IPS DF 6.9 (cell line): ENCODE measurements at regions not wholly inside any gene's neighbourhood (a gene's known extent, or its start where the extent isn't known, plus 50 kb on each side); places are given as distances from the start of the nearest gene placed in this dataset.

Experiments
- DNase-seq: peaks from one replicate; pipeline ENCODE4 v3.0.0-alpha.2; 2013; ENCODE audit warnings: low read depth, low spot score
- H3K27ac ChIP-seq: one replicate; pipeline ENCODE4 v1.5.1; 2013; ENCODE audit warnings: low read length, control low read depth
- H3K27me3 ChIP-seq: 2 replicates; pipeline ENCODE4 v1.6.1; 2013; ENCODE audit warnings: mild to moderate bottlenecking, low read length; ENCODE audit not compliant: control insufficient read depth, insufficient read depth
- H3K36me3 ChIP-seq: 2 replicates; pipeline ENCODE4 v1.6.1; 2013; ENCODE audit warnings: low read length; ENCODE audit not compliant: control insufficient read depth, insufficient read depth
- H3K4me1 ChIP-seq: 2 replicates; pipeline ENCODE4 v1.6.1; 2013; ENCODE audit warnings: low read length; ENCODE audit not compliant: control insufficient read depth, insufficient read depth
- H3K4me3 ChIP-seq: 2 replicates; pipeline ENCODE4 v1.5.1; 2013; ENCODE audit warnings: mild to moderate bottlenecking, low read length
- H3K9me3 ChIP-seq: 2 replicates; pipeline ENCODE4 v1.6.1; 2013; ENCODE audit warnings: low read length, inconsistent platforms; ENCODE audit not compliant: control insufficient read depth, insufficient read depth
- WGBS: extraction: QIAGEN DNeasy Blood & Tissue Kit; methylation state at CpG from one replicate; pipeline ENCODE4 v1.1.7; 2013; ENCODE audit warnings: mixed read lengths, missing lambda C conversion rate; ENCODE audit not compliant: insufficient read length, insufficient coverage; 5-methylcytosine and 5-hydroxymethylcytosine counted together

- no peak overlapping the region for H3K4me3 ChIP-seq
- WGBS, result no CpG with 5 or more reads among the region's 3 CpGs
- H3K27me3 ChIP-seq, result no peaks in the 10 kb centered on the region
- no peak overlapping the region for H3K27ac ChIP-seq
- H3K36me3 ChIP-seq, result no peaks in the 10 kb centered on the region
- no peaks in the 10 kb centered on the region for H3K4me1 ChIP-seq
- no peak for DNase-seq
- H3K9me3 ChIP-seq, result no peaks in the 10 kb centered on the region
Measured at GRCh38 chr20:37643400-37643799, 50.4 kb upstream of the CTNNBL1 start.

GRCh38 chr20:37642246-37642645, 51.6 kb upstream of the CTNNBL1 start:
- no peaks in the 10 kb centered on the region for H3K4me1 ChIP-seq
- DNase-seq, result no peak
- H3K9me3 ChIP-seq, result no peaks in the 10 kb centered on the region
- WGBS, result no CpG with 5 or more reads among the region's 1 CpG
- no peaks in the 10 kb centered on the region for H3K27me3 ChIP-seq
- H3K27ac ChIP-seq, result no peak overlapping the region
- H3K4me3 ChIP-seq, result no peak overlapping the region
- H3K36me3 ChIP-seq, result no peaks in the 10 kb centered on the region

- Histone ChIP-seq H3K9me3 (no peaks in the 10 kb centered on the region), H3K27ac (no peak overlapping the region), H3K27me3 (no peaks in the 10 kb centered on the region), H3K4me1 (no peaks in the 10 kb centered on the region), H3K36me3 (no peaks in the 10 kb centered on the region), H3K4me3 (no peak overlapping the region)
- DNase-seq, result no peak
- no CpG with 5 or more reads among the region's 13 CpGs for WGBS
Measured at GRCh38 chr20:37640600-37641561, 52.9 kb upstream of the CTNNBL1 start.

GRCh38 chr20:37638527-37638926, 55.3 kb upstream of the CTNNBL1 start:
- H3K36me3 ChIP-seq, result no peaks in the 10 kb centered on the region
- WGBS, result no CpG with 5 or more reads among the region's 2 CpGs
- no peak overlapping the region for H3K27ac ChIP-seq
- H3K9me3 ChIP-seq, result no peaks in the 10 kb centered on the region
- no peaks in the 10 kb centered on the region for H3K4me1 ChIP-seq
- H3K27me3 ChIP-seq, result no peaks in the 10 kb centered on the region
- H3K4me3 ChIP-seq, result no peak overlapping the region
- DNase-seq, result no peak

DNA sequence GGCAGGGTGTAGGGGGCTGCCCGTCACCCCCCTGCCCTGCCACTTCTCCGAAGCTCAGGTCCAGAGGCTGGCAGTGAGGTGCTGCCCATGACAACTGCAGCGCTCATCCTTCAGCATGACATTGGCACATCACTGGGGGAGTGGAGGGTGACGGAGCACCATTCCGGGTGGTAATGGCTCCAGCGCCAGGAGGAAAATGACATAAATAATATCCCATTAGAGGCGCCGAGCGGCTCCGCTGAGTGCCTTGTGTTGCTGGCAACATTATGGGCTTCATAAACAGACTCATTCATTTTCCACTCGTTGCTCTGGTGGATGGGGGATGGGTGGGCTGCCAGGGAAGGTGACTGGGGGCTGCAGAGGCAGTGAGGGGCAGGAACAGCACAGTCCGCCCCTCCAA, 56.9 kb upstream of the CTNNBL1 start:
- H3K4me3 ChIP-seq, result no peak overlapping the region
- no peaks in the 10 kb centered on the region for H3K4me1 ChIP-seq
- WGBS, result no CpG with 5 or more reads among the region's 12 CpGs
- no peak overlapping the region for H3K27ac ChIP-seq
- H3K9me3 ChIP-seq, result no peaks in the 10 kb centered on the region
- no peaks in the 10 kb centered on the region for H3K36me3 ChIP-seq
- H3K27me3 ChIP-seq, result no peaks in the 10 kb centered on the region
- no peak for DNase-seq

GRCh38 chr20:37636212-37636975, 57.4 kb upstream of the CTNNBL1 start:
- no peak for DNase-seq
- H3K27ac ChIP-seq, result no peak overlapping the region
- no peak overlapping the region for H3K4me3 ChIP-seq
- no peaks in the 10 kb centered on the region for H3K9me3 ChIP-seq
- no CpG with 5 or more reads among the region's 14 CpGs for WGBS
- H3K27me3 ChIP-seq, result no peaks in the 10 kb centered on the region
- no peaks in the 10 kb centered on the region for H3K36me3 ChIP-seq
- H3K4me1 ChIP-seq, result no peaks in the 10 kb centered on the region

GRCh38 chr20:37630993-37631392, 62.8 kb upstream of the CTNNBL1 start:
- Histone ChIP-seq H3K36me3 (no peaks in the 10 kb centered on the region), H3K27me3 (no peaks in the 10 kb centered on the region), H3K4me1 (no peaks in the 10 kb centered on the region), H3K27ac (no peak overlapping the region), H3K4me3 (no peak overlapping the region), H3K9me3 (no peaks in the 10 kb centered on the region)
- WGBS, result no CpG with 5 or more reads among the region's 3 CpGs
- no peak for DNase-seq

DNA sequence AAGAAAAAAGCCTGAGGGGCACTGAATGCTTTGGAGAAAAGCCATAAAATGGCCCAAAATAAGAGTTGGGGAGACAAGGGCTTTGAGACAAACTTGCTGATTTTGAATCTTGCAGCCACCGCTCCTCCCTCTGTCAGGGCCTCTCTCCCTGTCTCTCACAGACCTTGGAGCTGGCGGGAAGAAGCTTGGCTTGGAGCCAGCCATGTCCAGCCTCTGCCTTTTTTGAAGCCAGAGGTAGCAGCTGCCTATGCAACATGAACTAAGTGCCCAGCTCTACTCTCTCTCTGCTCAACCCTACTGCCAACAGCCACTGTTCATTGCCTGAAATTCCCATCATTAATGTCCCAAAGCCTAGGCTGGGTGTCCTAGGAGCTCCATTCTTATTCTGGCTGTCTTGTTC, 63.7 kb upstream of the CTNNBL1 start:
- H3K4me3 ChIP-seq, result no peak overlapping the region
- no peak overlapping the region for H3K27ac ChIP-seq
- H3K27me3 ChIP-seq, result no peaks in the 10 kb centered on the region
- no peaks in the 10 kb centered on the region for H3K9me3 ChIP-seq
- no peak for DNase-seq
- no peaks in the 10 kb centered on the region for H3K36me3 ChIP-seq
- WGBS, result no CpG with 5 or more reads among the region's 2 CpGs
- H3K4me1 ChIP-seq, result no peaks in the 10 kb centered on the region

DNA sequence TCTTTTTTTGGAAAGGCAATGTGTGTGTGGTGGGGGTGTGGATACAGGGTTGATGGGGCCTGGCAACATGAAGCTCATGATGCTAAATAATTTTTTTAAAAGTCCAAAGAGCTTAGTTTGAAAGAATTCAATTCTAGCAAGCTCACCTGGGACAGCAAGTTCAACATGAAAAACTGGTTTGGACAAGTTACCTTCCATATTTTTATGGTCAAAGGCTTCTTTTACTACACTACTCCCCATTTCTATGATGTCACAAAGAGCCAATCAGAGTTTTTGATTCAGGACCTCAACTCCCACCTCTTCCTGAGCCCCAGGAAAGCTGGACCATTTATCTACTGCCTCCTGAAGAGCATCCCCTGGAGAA, 66.1 kb upstream of the CTNNBL1 start:
- Histone ChIP-seq H3K4me1 (no peaks in the 10 kb centered on the region), H3K9me3 (no peaks in the 10 kb centered on the region), H3K36me3 (no peaks in the 10 kb centered on the region), H3K27me3 (no peaks in the 10 kb centered on the region), H3K4me3 (no peak overlapping the region), H3K27ac (no peak overlapping the region)
- DNase-seq, result no peak

GRCh38 chr20:37627060-37627766, 66.6 kb upstream of the CTNNBL1 start:
- no peaks in the 10 kb centered on the region for H3K27me3 ChIP-seq
- WGBS, result no CpG with 5 or more reads among the region's 15 CpGs
- H3K9me3 ChIP-seq, result no peaks in the 10 kb centered on the region
- H3K4me3 ChIP-seq, result no peak overlapping the region
- no peaks in the 10 kb centered on the region for H3K36me3 ChIP-seq
- H3K4me1 ChIP-seq, result no peaks in the 10 kb centered on the region
- no peak overlapping the region for H3K27ac ChIP-seq
- DNase-seq, result peak; percentile 41
